ENCODE measurements at regions not wholly inside any gene's neighbourhood (a gene's known extent, or its start where the extent isn't known, plus 50 kb on each side); places are given as distances from the start of the nearest gene placed in this dataset.

GRCh38 chr6:140929121-140929520 lies 1203.6 kb upstream of the GJE1 start:
- Histone ChIP-seq H3K4me1 (ENCODE audit: control insufficient read depth in 1 of 2, insufficient read depth in 2 of 2, low read length in 2 of 2) (no peaks in the 10 kb centered on the region), H3K9me3 (ENCODE audit: control insufficient read depth, low read length) (no peaks in the 10 kb centered on the region), H3K4me3 (ENCODE audit: low read length in 2 of 2) (no peak overlapping the region), H3K27ac (ENCODE audit: low read depth in 1 of 2, low read length in 2 of 2) (no peak overlapping the region), H3K36me3 (ENCODE audit: control insufficient read depth in 1 of 2, insufficient read depth in 2 of 2, low read length in 1 of 2) (no peaks in the 10 kb centered on the region), H3K27me3 (ENCODE audit: control insufficient read depth in 1 of 2, insufficient read depth in 2 of 2, low read length in 1 of 2) (no peaks in the 10 kb centered on the region)
- DNase-seq: no peak
- no peak for ATAC-seq (ENCODE audit: low FRiP score)
- intact Hi-C loops (cut with DNase I): no loop called here

DNA sequence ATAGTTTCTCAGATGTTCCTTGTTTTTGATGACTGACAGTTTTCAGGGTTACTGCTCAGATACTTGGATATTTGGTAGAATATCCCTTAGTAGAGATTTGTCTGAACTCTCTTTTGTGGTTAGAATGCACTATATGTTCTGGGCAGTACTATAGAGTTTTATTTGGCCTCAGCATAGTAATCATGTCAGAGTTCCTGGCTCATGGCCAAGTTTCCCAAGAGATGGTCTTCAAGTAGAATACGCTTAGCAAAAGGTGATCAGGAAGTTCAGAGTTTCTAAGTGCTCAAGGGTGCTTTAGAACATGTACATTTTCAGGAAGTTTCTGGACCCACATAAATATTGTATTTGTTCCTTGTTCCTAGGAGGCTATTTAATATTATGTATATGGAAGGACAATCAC lies 1209.7 kb upstream of the GJE1 start:
- H3K4me1 ChIP-seq (ENCODE audit: control insufficient read depth in 1 of 2, insufficient read depth in 2 of 2, low read length in 2 of 2): no peaks in the 10 kb centered on the region
- no peaks in the 10 kb centered on the region for H3K36me3 ChIP-seq (ENCODE audit: control insufficient read depth in 1 of 2, insufficient read depth in 2 of 2, low read length in 1 of 2)
- H3K27ac ChIP-seq (ENCODE audit: low read depth in 1 of 2, low read length in 2 of 2): no peak overlapping the region
- intact Hi-C loops (cut with DNase I): loop anchor here (5.0 kb wide), 1 partner anchor 1551 kb away; the partner anchor contains the start of gene CITED2 (in 2 of the 2)
- 92 to 100% methylated on average over 1 of the region's 1 CpG for WGBS, 2 donors
- no peaks in the 10 kb centered on the region for H3K27me3 ChIP-seq (ENCODE audit: control insufficient read depth in 1 of 2, insufficient read depth in 2 of 2, low read length in 1 of 2)
- ATAC-seq (ENCODE audit: low FRiP score) (no peak), DNase-seq (no peak)
- H3K9me3 ChIP-seq (ENCODE audit: control insufficient read depth, low read length): no peaks in the 10 kb centered on the region
- no peak overlapping the region for H3K4me3 ChIP-seq (ENCODE audit: low read length in 2 of 2)

- DNase-seq (no peak), ATAC-seq (ENCODE audit: low FRiP score) (peak; percentile 81)
- H3K9me3 ChIP-seq (ENCODE audit: control insufficient read depth, low read length): no peaks in the 10 kb centered on the region
- H3K36me3 ChIP-seq (ENCODE audit: control insufficient read depth in 1 of 2, insufficient read depth in 2 of 2, low read length in 1 of 2): no peaks in the 10 kb centered on the region
- no peaks in the 10 kb centered on the region for H3K4me1 ChIP-seq (ENCODE audit: control insufficient read depth in 1 of 2, insufficient read depth in 2 of 2, low read length in 2 of 2)
- H3K27me3 ChIP-seq (ENCODE audit: control insufficient read depth in 1 of 2, insufficient read depth in 2 of 2, low read length in 1 of 2): no peaks in the 10 kb centered on the region
- intact Hi-C loops (cut with DNase I): loop anchor here (5.0 kb wide), 1 partner anchor 1549 kb away; the partner anchor contains the start of gene CITED2 (in 2 of the 2)
- H3K4me3 ChIP-seq (ENCODE audit: low read length in 2 of 2): no peak overlapping the region
- H3K27ac ChIP-seq (ENCODE audit: low read depth in 1 of 2, low read length in 2 of 2): no peak overlapping the region
- WGBS, 2 donors: 54 to 62% methylated on average over 4 of the region's 4 CpGs
These were observed 1211.1 kb upstream of the GJE1 start for GRCh38 chr6:140921366-140922226.

DNA sequence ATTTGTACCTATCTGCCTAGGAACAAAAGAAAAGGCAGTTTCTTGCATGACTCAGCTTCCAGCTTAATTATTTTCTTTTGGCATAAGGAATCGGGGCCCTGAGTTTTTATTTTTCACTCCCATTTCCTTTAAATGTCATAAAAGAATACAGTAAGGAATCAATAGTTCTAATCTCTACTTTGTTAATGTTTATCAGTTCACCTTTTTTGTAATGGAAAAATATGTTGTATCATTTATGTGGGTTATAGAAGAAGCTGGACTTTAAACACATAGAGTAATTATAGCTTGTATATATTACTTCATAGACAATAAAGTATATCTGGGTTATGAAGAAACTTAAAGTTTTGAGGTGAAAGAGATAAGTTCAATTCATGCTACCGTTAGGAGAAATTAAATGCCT lies 1214.8 kb upstream of the GJE1 start:
- no peaks in the 10 kb centered on the region for H3K27me3 ChIP-seq (ENCODE audit: control insufficient read depth in 1 of 2, insufficient read depth in 2 of 2, low read length in 1 of 2)

DNA sequence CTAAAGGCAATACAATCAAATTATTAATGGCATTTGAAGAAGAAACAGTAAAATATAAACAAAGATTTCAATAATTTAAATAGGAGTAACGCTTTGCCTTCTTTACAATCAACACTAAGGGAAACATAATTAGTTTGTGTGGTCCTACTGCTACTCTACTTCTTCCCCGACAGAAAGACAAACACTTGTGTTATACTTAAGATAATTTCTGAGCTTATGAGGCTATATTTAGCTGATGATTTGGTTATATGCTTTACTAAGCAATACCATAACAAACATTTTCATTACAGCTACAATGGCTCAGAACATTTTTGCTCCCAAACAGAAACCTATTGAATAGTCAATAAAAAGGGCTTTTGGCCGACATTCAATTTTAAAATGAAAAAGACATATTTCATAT lies 1217.2 kb upstream of the GJE1 start:
- no peaks in the 10 kb centered on the region for H3K9me3 ChIP-seq (ENCODE audit: control insufficient read depth, low read length)
- no peaks in the 10 kb centered on the region for H3K36me3 ChIP-seq (ENCODE audit: control insufficient read depth in 1 of 2, insufficient read depth in 2 of 2, low read length in 1 of 2)
- no peak for ATAC-seq (ENCODE audit: low FRiP score)
- H3K27me3 ChIP-seq (ENCODE audit: control insufficient read depth in 1 of 2, insufficient read depth in 2 of 2, low read length in 1 of 2): no peaks in the 10 kb centered on the region
- H3K4me1 ChIP-seq (ENCODE audit: control insufficient read depth in 1 of 2, insufficient read depth in 2 of 2, low read length in 2 of 2): no peaks in the 10 kb centered on the region
- 67 to 70% methylated on average over 3 of the region's 3 CpGs for WGBS, 2 donors
- intact Hi-C loops (cut with DNase I): no loop called here
- H3K4me3 ChIP-seq (ENCODE audit: low read length in 2 of 2): no peak overlapping the region
- H3K27ac ChIP-seq (ENCODE audit: low read depth in 1 of 2, low read length in 2 of 2): no peak overlapping the region
- no peak for DNase-seq

More for the DNA sequence above, 1214.8 kb upstream of the GJE1 start:
- no peaks in the 10 kb centered on the region for H3K4me1 ChIP-seq (ENCODE audit: control insufficient read depth in 1 of 2, insufficient read depth in 2 of 2, low read length in 2 of 2)
- no peaks in the 10 kb centered on the region for H3K36me3 ChIP-seq (ENCODE audit: control insufficient read depth in 1 of 2, insufficient read depth in 2 of 2, low read length in 1 of 2)
- ATAC-seq (ENCODE audit: low FRiP score): no peak
- WGBS, 2 donors: 75 to 80% methylated on average over 2 of the region's 2 CpGs
- no peaks in the 10 kb centered on the region for H3K9me3 ChIP-seq (ENCODE audit: control insufficient read depth, low read length)
- H3K4me3 ChIP-seq (ENCODE audit: low read length in 2 of 2): no peak overlapping the region
- intact Hi-C loops (cut with DNase I): no loop called here
- no peak for DNase-seq
- no peak overlapping the region for H3K27ac ChIP-seq (ENCODE audit: low read depth in 1 of 2, low read length in 2 of 2)

DNA sequence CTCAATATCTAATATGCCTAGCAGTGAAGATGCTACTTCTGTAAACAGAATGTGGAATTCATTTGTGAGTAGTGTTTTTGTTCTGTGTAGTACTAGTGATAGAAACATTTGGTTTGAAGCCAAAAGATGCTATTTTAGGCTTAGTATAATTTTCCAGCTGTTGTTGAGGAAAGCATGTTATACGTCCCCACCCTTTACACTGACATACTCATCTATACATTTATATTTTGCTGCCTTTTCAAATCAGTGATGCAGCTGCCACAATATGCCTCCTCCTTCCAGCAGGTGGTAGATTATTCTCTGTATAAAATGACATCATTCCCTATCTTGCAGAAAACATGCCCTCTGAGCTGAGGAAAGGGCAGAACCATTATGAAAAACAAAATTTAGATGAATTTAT lies 1217.6 kb upstream of the GJE1 start:
- no peaks in the 10 kb centered on the region for H3K27me3 ChIP-seq (ENCODE audit: control insufficient read depth in 1 of 2, insufficient read depth in 2 of 2, low read length in 1 of 2)
- H3K4me3 ChIP-seq (ENCODE audit: low read length in 2 of 2): no peak overlapping the region

DNA sequence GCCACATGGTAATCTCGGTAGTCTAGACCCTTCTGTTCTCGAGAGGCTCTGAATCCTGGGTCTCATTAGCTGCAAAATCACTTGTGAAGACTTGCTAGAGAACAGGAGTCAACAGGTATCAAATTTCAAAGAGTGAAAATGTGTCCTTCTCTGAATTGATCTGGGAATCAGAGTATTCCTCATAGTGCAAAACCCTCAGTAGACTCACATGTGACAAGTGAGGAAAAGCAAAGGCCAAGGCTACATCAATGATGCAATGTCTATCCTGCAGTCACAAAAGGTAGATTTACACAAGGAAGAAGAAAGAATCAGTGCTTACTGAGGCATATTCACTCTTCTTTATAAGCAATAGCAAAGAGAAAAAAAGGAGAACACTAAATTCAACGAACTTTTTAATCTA lies 1220.0 kb upstream of the GJE1 start:
- Histone ChIP-seq H3K27ac (ENCODE audit: low read depth in 1 of 2, low read length in 2 of 2) (no peak overlapping the region), H3K27me3 (ENCODE audit: control insufficient read depth in 1 of 2, insufficient read depth in 2 of 2, low read length in 1 of 2) (no peaks in the 10 kb centered on the region), H3K4me3 (ENCODE audit: low read length in 2 of 2) (no peak overlapping the region), H3K4me1 (ENCODE audit: control insufficient read depth in 1 of 2, insufficient read depth in 2 of 2, low read length in 2 of 2) (no peaks in the 10 kb centered on the region), H3K36me3 (ENCODE audit: control insufficient read depth in 1 of 2, insufficient read depth in 2 of 2, low read length in 1 of 2) (no peaks in the 10 kb centered on the region), H3K9me3 (ENCODE audit: control insufficient read depth, low read length) (no peaks in the 10 kb centered on the region)
- 92% methylated on average over 3 of the region's 3 CpGs for WGBS, 2 donors
- intact Hi-C loops (cut with DNase I): no loop called here
- no peak for DNase-seq
- ATAC-seq (ENCODE audit: low FRiP score): no peak

More for the DNA sequence above, 1217.6 kb upstream of the GJE1 start:
- intact Hi-C loops (cut with DNase I): no loop called here
- no peak for DNase-seq
- no peaks in the 10 kb centered on the region for H3K36me3 ChIP-seq (ENCODE audit: control insufficient read depth in 1 of 2, insufficient read depth in 2 of 2, low read length in 1 of 2)
- no peaks in the 10 kb centered on the region for H3K4me1 ChIP-seq (ENCODE audit: control insufficient read depth in 1 of 2, insufficient read depth in 2 of 2, low read length in 2 of 2)
- ATAC-seq (ENCODE audit: low FRiP score): no peak
- no peaks in the 10 kb centered on the region for H3K9me3 ChIP-seq (ENCODE audit: control insufficient read depth, low read length)
- H3K27ac ChIP-seq (ENCODE audit: low read depth in 1 of 2, low read length in 2 of 2): no peak overlapping the region
- 32 to 42% methylated on average over 1 of the region's 1 CpG for WGBS, 2 donors

DNA sequence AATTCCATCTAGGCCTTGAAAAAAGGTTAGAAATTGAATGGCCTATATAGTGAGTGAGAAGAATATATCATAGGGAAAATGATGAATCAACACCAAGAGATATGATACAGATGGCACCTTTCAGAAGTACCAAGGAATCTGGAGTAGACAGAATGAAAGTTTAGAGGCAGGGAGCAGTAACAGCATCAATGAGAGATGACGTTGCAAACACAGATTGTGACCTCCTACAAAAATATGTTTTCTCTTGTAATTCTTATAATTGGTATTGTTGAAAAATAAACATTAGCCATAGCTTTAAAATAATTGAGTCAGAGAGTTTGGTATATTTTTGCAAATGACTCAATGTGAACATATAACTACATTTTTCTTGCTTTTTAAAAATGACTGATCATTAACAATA lies 1223.1 kb upstream of the GJE1 start:
- 78 to 79% methylated on average over 1 of the region's 1 CpG for WGBS, 2 donors

GRCh38 chr6:140909156-140909555 lies 1223.6 kb upstream of the GJE1 start:
- H3K36me3 ChIP-seq (ENCODE audit: control insufficient read depth in 1 of 2, insufficient read depth in 2 of 2, low read length in 1 of 2): no peaks in the 10 kb centered on the region
- no peaks in the 10 kb centered on the region for H3K27me3 ChIP-seq (ENCODE audit: control insufficient read depth in 1 of 2, insufficient read depth in 2 of 2, low read length in 1 of 2)
- no peak for DNase-seq
- H3K9me3 ChIP-seq (ENCODE audit: control insufficient read depth, low read length): no peaks in the 10 kb centered on the region
- no peak overlapping the region for H3K27ac ChIP-seq (ENCODE audit: low read depth in 1 of 2, low read length in 2 of 2)
- H3K4me3 ChIP-seq (ENCODE audit: low read length in 2 of 2): no peak overlapping the region
- no peak for ATAC-seq (ENCODE audit: low FRiP score)
- H3K4me1 ChIP-seq (ENCODE audit: control insufficient read depth in 1 of 2, insufficient read depth in 2 of 2, low read length in 2 of 2): peaks cover 0 to 1% of the 10 kb centered on the region in 2 donors
- intact Hi-C loops (cut with DNase I): no loop called here

More for the DNA sequence above, 1223.1 kb upstream of the GJE1 start:
- H3K27me3 ChIP-seq (ENCODE audit: control insufficient read depth in 1 of 2, insufficient read depth in 2 of 2, low read length in 1 of 2): no peaks in the 10 kb centered on the region
- ATAC-seq (ENCODE audit: low FRiP score) (no peak), DNase-seq (no peak)
- H3K9me3 ChIP-seq (ENCODE audit: control insufficient read depth, low read length): no peaks in the 10 kb centered on the region
- intact Hi-C loops (cut with DNase I): no loop called here
- peaks cover 0 to 1% of the 10 kb centered on the region in 2 donors for H3K4me1 ChIP-seq (ENCODE audit: control insufficient read depth in 1 of 2, insufficient read depth in 2 of 2, low read length in 2 of 2)
- no peak overlapping the region for H3K4me3 ChIP-seq (ENCODE audit: low read length in 2 of 2)
- no peak overlapping the region for H3K27ac ChIP-seq (ENCODE audit: low read depth in 1 of 2, low read length in 2 of 2)
- no peaks in the 10 kb centered on the region for H3K36me3 ChIP-seq (ENCODE audit: control insufficient read depth in 1 of 2, insufficient read depth in 2 of 2, low read length in 1 of 2)
